ENCODE measurements at regions not wholly inside any gene's neighbourhood (a gene's known extent, or its start where the extent isn't known, plus 50 kb on each side); places are given as distances from the start of the nearest gene placed in this dataset.

- no peak for TF ChIP-seq POLR2AphosphoS2 (conservative IDR thresholded peaks at IDR 0.05; ENCODE audit: low read length)
- TF ChIP-seq MAX (IDR thresholded peaks at IDR 0.05) = no peak
- no peaks in the 10 kb centered on the region for H3K4me1 ChIP-seq
- POLR2A ChIA-PET = no interaction called here
- H3K4me2 ChIP-seq = no peak overlapping the region
- H3K9me3 ChIP-seq = no peaks in the 10 kb centered on the region
- FAIRE-seq (no peak), ATAC-seq (no peak), DNase-seq (ENCODE audit: low read depth in 1 of 2, low spot score in 1 of 2) (no peak)
- 33% methylated on average over 7 of the region's 7 CpGs for WGBS (ENCODE audit: missing lambda C conversion rate)
- no peak overlapping the region for H3K4me3 ChIP-seq
- CTCF ChIA-PET = interaction anchor here (1.1 kb wide), 1 partner anchor 17 kb away, joined by 3 read pairs; no protein-coding TSS in a partner anchor
- H3K27ac ChIP-seq = no peak overlapping the region
Observed at GRCh38 chr5:36478646-36479317, 127.6 kb upstream of the SLC1A3 start.

GRCh38 chr5:36481454-36482120 lies 124.8 kb upstream of the SLC1A3 start:
- CTCF ChIA-PET = interaction anchor here (0.6 to 0.9 kb wide), 2 partner anchors 21 to 26 kb away, joined by 3 read pairs; no protein-coding TSS in a partner anchor
- POLR2A ChIA-PET = no interaction called here
- no peak overlapping the region for H3K27ac ChIP-seq
- FAIRE-seq (no peak), ATAC-seq (no peak), DNase-seq (ENCODE audit: low read depth in 1 of 2, low spot score in 1 of 2) (no peak)
- no peaks in the 10 kb centered on the region for H3K9me3 ChIP-seq
- no peaks in the 10 kb centered on the region for H3K4me1 ChIP-seq
- WGBS (ENCODE audit: missing lambda C conversion rate) = 18% methylated on average over 5 of the region's 5 CpGs
- H3K4me2 ChIP-seq = no peak overlapping the region
- H3K4me3 ChIP-seq = no peak overlapping the region
- TF ChIP-seq MAFK (IDR thresholded peaks at IDR 0.05; ENCODE audit: partially characterized antibody) (no peak), HES2 (IDR thresholded peaks at IDR 0.05) (no peak), GATA3 (IDR thresholded peaks at IDR 0.05; ENCODE audit: borderline replicate concordance) (no peak), PBX3 (IDR thresholded peaks at IDR 0.05) (no peak), NPAS2 (CRISPR knock-in tag; IDR thresholded peaks at IDR 0.05; ENCODE audit: borderline replicate concordance) (no peak), HDAC2 (IDR thresholded peaks at IDR 0.05) (no peak)

GRCh38 chr5:36482812-36483211 lies 123.6 kb upstream of the SLC1A3 start:
- H3K9me3 ChIP-seq = no peaks in the 10 kb centered on the region
- no peaks in the 10 kb centered on the region for H3K4me1 ChIP-seq
- ATAC-seq = no peak
- no peak overlapping the region for H3K4me3 ChIP-seq
- no peak for FAIRE-seq
- ChIA-PET CTCF (no interaction called here), POLR2A (no interaction called here)
- no peak for DNase-seq (ENCODE audit: low read depth in 1 of 2, low spot score in 1 of 2)
- no peak overlapping the region for H3K4me2 ChIP-seq
- TF ChIP-seq FOSL2 (IDR thresholded peaks at IDR 0.05) (no peak), FOSL2 (CRISPR knock-in tag; IDR thresholded peaks at IDR 0.05) (no peak), MAZ (IDR thresholded peaks at IDR 0.05; ENCODE audit: borderline replicate concordance, low read depth, low read length) (no peak), ZFP36 (IDR thresholded peaks at IDR 0.05; ENCODE audit: borderline replicate concordance, partially characterized antibody) (no peak), RARB (CRISPR knock-in tag; IDR thresholded peaks at IDR 0.05) (no peak), HOXA7 (CRISPR knock-in tag; IDR thresholded peaks at IDR 0.05) (no peak), CHD2 (IDR thresholded peaks at IDR 0.05; ENCODE audit: low read length, partially characterized antibody) (no peak), TFCP2L1 (CRISPR knock-in tag; IDR thresholded peaks at IDR 0.05) (no peak), CEBPB (IDR thresholded peaks at IDR 0.05) (no peak), HDAC2 (IDR thresholded peaks at IDR 0.05) (no peak), TP53 (CRISPR knock-in tag; IDR thresholded peaks at IDR 0.05) (no peak), HMGXB4 (CRISPR knock-in tag; IDR thresholded peaks at IDR 0.05; ENCODE audit: borderline replicate concordance) (no peak), ZSCAN20 (CRISPR knock-in tag; IDR thresholded peaks at IDR 0.05) (no peak), CHD4 (IDR thresholded peaks at IDR 0.05; ENCODE audit: borderline replicate concordance) (no peak), PHF8 (IDR thresholded peaks at IDR 0.05; ENCODE audit: borderline replicate concordance, low read depth) (no peak), MAX (IDR thresholded peaks at IDR 0.05) (no peak), JUN (IDR thresholded peaks at IDR 0.05) (no peak), KDM1A (IDR thresholded peaks at IDR 0.05; ENCODE audit: low read depth) (no peak)
- no peak overlapping the region for H3K27ac ChIP-seq
